Endodermal cell (in vitro differentiated cells): ENCODE measurements at regions not wholly inside any gene's neighbourhood (a gene's known extent, or its start where the extent isn't known, plus 50 kb on each side); places are given as distances from the start of the nearest gene placed in this dataset.

Experiments used
- DNase-seq: peaks from one replicate; pipeline ENCODE4 v3.0.0-alpha.2; 2017
- H3K27ac ChIP-seq: 2 replicates; pipeline ENCODE4 v1.5.1; 2013; ENCODE audit warnings: mild to moderate bottlenecking, low read depth, low read length, moderate library complexity
- H3K27me3 ChIP-seq: 2 replicates; pipeline ENCODE4 v1.6.1; 2013; ENCODE audit warnings: mild to moderate bottlenecking, low read length, moderate library complexity; ENCODE audit not compliant: insufficient read depth, control insufficient read depth, poor library complexity, severe bottlenecking
- H3K36me3 ChIP-seq: 2 replicates; pipeline ENCODE4 v1.7.0; 2013; ENCODE audit warnings: mild to moderate bottlenecking, low read length, moderate library complexity; ENCODE audit not compliant: control insufficient read depth, insufficient read depth
- H3K4me1 ChIP-seq: one replicate; pipeline ENCODE4 v1.7.0; 2013; ENCODE audit warnings: low read length; ENCODE audit not compliant: control insufficient read depth, insufficient read depth
- H3K4me3 ChIP-seq: 2 replicates; pipeline ENCODE4 v1.5.1; 2013; ENCODE audit warnings: mild to moderate bottlenecking, low read length, moderate library complexity
- H3K9ac ChIP-seq: 2 replicates; pipeline ENCODE4 v1.6.1; 2013; ENCODE audit warnings: mild to moderate bottlenecking, low read length, moderate library complexity; ENCODE audit not compliant: poor library complexity, severe bottlenecking; ENCODE audit errors: extremely low read depth
- H3K9me3 ChIP-seq: 2 replicates; pipeline ENCODE4 v1.6.1; 2013; ENCODE audit warnings: mild to moderate bottlenecking, low read length, moderate library complexity; ENCODE audit not compliant: control insufficient read depth
- H3K27ac Mint-ChIP-seq: 2 replicates; pipeline ENCODE4 v1.8.0; 2020; ENCODE audit warnings: mixed read lengths
- H3K27me3 Mint-ChIP-seq: 2 replicates; pipeline ENCODE4 v1.8.0; 2021; ENCODE audit warnings: mild to moderate bottlenecking, mixed read lengths; ENCODE audit not compliant: insufficient read depth
- H3K36me3 Mint-ChIP-seq: 2 replicates; pipeline ENCODE4 v1.8.0; 2020; ENCODE audit warnings: low read depth, mixed read lengths
- H3K4me1 Mint-ChIP-seq: 2 replicates; pipeline ENCODE4 v1.8.0; 2020; ENCODE audit warnings: mixed read lengths
- H3K4me3 Mint-ChIP-seq: 2 replicates; pipeline ENCODE4 v1.8.0; 2020; ENCODE audit warnings: mild to moderate bottlenecking, moderate library complexity, mixed read lengths
- H3K9me3 Mint-ChIP-seq: 2 replicates; pipeline ENCODE4 v1.8.0; 2020; ENCODE audit warnings: mild to moderate bottlenecking, mixed read lengths
- WGBS, 2 experiments: methylation state at CpG; one replicate each; pipeline versions ENCODE4 v1.1.5 to v1.1.7; 2013; ENCODE audit warnings: missing lambda C conversion rate in 2 of 2, mixed read lengths in 1 of 2; ENCODE audit not compliant: insufficient coverage in 1 of 2, insufficient read length in 1 of 2; 5-methylcytosine and 5-hydroxymethylcytosine counted together
- TF ChIP-seq, protein P1 (sequence below): fragments of 200-600 bp; sonication (generic); conservative IDR thresholded peaks from 2 replicates; pipeline ENCODE4 v1.5.0; 2021; ENCODE audit warnings: antibody characterized with exemption, mild to moderate bottlenecking

DNA sequence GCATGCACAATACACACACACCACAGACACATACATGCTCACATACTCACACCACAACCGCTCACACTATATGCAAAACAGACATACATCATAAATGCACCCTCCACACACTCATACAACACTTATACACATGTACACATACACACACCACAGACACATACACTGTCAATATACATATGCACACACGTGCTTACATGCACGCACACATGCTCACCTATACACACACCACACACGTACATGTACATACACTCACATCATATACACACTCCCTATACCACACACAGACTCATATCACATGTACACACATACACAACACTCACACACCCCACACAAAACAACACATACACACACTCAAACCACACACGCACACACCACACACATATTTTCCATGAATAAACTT lies 885.3 kb downstream of the TBC1D22A start:
- Mint-ChIP-seq H3K4me3 (no peak overlapping the region), H3K9me3 (peaks cover 22% of the 10 kb centered on the region), H3K27ac (no peak overlapping the region), H3K36me3 (no peaks in the 10 kb centered on the region), H3K27me3 (peaks cover 15% of the 10 kb centered on the region), H3K4me1 (peaks cover 6% of the 10 kb centered on the region)
- Histone ChIP-seq H3K4me1 (no peaks in the 10 kb centered on the region), H3K4me3 (no peak overlapping the region), H3K27me3 (no peaks in the 10 kb centered on the region), H3K27ac (no peak overlapping the region), H3K9ac (no peak overlapping the region), H3K9me3 (peaks cover 10% of the 10 kb centered on the region), H3K36me3 (no peaks in the 10 kb centered on the region)
- TF ChIP-seq, protein P1, sequence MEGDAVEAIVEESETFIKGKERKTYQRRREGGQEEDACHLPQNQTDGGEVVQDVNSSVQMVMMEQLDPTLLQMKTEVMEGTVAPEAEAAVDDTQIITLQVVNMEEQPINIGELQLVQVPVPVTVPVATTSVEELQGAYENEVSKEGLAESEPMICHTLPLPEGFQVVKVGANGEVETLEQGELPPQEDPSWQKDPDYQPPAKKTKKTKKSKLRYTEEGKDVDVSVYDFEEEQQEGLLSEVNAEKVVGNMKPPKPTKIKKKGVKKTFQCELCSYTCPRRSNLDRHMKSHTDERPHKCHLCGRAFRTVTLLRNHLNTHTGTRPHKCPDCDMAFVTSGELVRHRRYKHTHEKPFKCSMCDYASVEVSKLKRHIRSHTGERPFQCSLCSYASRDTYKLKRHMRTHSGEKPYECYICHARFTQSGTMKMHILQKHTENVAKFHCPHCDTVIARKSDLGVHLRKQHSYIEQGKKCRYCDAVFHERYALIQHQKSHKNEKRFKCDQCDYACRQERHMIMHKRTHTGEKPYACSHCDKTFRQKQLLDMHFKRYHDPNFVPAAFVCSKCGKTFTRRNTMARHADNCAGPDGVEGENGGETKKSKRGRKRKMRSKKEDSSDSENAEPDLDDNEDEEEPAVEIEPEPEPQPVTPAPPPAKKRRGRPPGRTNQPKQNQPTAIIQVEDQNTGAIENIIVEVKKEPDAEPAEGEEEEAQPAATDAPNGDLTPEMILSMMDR: no peak
- WGBS, 2 experiments: 85 to 92% methylated on average over 4 to 5 of the region's 5 CpGs
- no peak for DNase-seq

- no peaks in the 10 kb centered on the region for H3K27me3 ChIP-seq
- Mint-ChIP-seq H3K4me1 (peaks cover 6% of the 10 kb centered on the region), H3K4me3 (no peak overlapping the region), H3K27ac (no peak overlapping the region), H3K36me3 (no peaks in the 10 kb centered on the region), H3K27me3 (peaks cover 9% of the 10 kb centered on the region), H3K9me3 (peaks cover 20% of the 10 kb centered on the region)
- H3K9me3 ChIP-seq: peaks cover 10% of the 10 kb centered on the region
- no peaks in the 10 kb centered on the region for H3K36me3 ChIP-seq
- H3K9ac ChIP-seq: no peak overlapping the region
- TF ChIP-seq, protein P1: no peak
- H3K4me3 ChIP-seq: no peak overlapping the region
- 79 to 89% methylated on average over 3 of the region's 3 CpGs for WGBS, 2 experiments
- no peaks in the 10 kb centered on the region for H3K4me1 ChIP-seq
- H3K27ac ChIP-seq: no peak overlapping the region
- no peak for DNase-seq
Observed at GRCh38 chr22:47647181-47647580, 884.7 kb downstream of the TBC1D22A start.

DNA sequence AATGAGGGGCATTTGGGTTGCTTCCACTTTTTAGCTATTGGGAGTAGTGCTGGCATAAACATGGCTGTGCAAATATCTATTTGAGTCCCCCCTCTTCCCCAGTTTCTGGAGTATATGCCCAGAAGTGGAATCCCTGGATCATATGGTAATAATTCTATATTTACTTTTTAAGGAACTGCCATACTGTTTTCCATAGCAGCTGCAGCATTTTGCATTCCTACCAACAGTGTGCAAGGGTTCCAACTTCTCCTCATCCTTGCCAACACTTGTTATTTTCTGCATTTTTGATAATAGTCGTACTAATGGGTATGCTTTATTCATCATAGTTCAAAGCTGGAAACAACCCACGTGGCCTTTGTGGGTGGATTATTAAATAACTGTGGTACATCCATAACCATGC lies 883.5 kb downstream of the TBC1D22A start:
- no peaks in the 10 kb centered on the region for H3K36me3 Mint-ChIP-seq
- no peak overlapping the region for H3K4me3 Mint-ChIP-seq
- peaks cover 15% of the 10 kb centered on the region for H3K9me3 Mint-ChIP-seq
- 70% methylated on average over 2 of the region's 2 CpGs; no CpG with 5 or more reads in 1 of the 2 experiments for WGBS, 2 experiments
- H3K27ac ChIP-seq: no peak overlapping the region
- no peaks in the 10 kb centered on the region for H3K36me3 ChIP-seq
- H3K9ac ChIP-seq: no peak overlapping the region
- H3K27me3 ChIP-seq: no peaks in the 10 kb centered on the region
- no peak overlapping the region for H3K4me3 ChIP-seq
- no peak overlapping the region for H3K27ac Mint-ChIP-seq
- peaks cover 6% of the 10 kb centered on the region for H3K4me1 Mint-ChIP-seq
- peaks cover 1% of the 10 kb centered on the region for H3K27me3 Mint-ChIP-seq
- peaks cover 10% of the 10 kb centered on the region for H3K9me3 ChIP-seq
- DNase-seq: no peak
- TF ChIP-seq, protein P1: no peak
- no peaks in the 10 kb centered on the region for H3K4me1 ChIP-seq
